ENCODE measurements at regions not wholly inside any gene's neighbourhood (a gene's known extent, or its start where the extent isn't known, plus 50 kb on each side); places are given as distances from the start of the nearest gene placed in this dataset.
"Not testable (repeated sequence)": the region's sequence is repeated elsewhere in the genome, so short reads cannot be mapped to it uniquely, and the experiment has no call there.

GRCh38 chr2:223297788-223298187 is 245.8 kb downstream of the KCNE4 start:
- no peaks in the 10 kb centered on the region for H3K36me3 ChIP-seq (ENCODE audit: insufficient read depth, low read length)
- no peaks in the 10 kb centered on the region for H3K9me3 ChIP-seq (ENCODE audit: low read length)
- no peak overlapping the region for H3K4me3 ChIP-seq (ENCODE audit: low read length)
- H3K4me1 ChIP-seq (ENCODE audit: insufficient read depth, low read length): no peaks in the 10 kb centered on the region
- H2AFZ ChIP-seq (ENCODE audit: low read depth, low read length): no peak overlapping the region
- H3K27me3 ChIP-seq (ENCODE audit: insufficient read depth, low read length): no peaks in the 10 kb centered on the region

GRCh38 chr2:223298329-223298728 is 246.3 kb downstream of the KCNE4 start:
- not testable (repeated sequence) for H3K4me1 ChIP-seq (ENCODE audit: insufficient read depth, low read length); H3K36me3 ChIP-seq (ENCODE audit: insufficient read depth, low read length); H3K27me3 ChIP-seq (ENCODE audit: insufficient read depth, low read length); H2AFZ ChIP-seq (ENCODE audit: low read depth, low read length); H3K9me3 ChIP-seq (ENCODE audit: low read length); H3K4me3 ChIP-seq (ENCODE audit: low read length)

GRCh38 chr2:223300326-223300725 is 248.3 kb downstream of the KCNE4 start:
- Histone ChIP-seq H3K4me3 (ENCODE audit: low read length) (no peak overlapping the region), H3K9me3 (ENCODE audit: low read length) (no peaks in the 10 kb centered on the region), H3K36me3 (ENCODE audit: insufficient read depth, low read length) (no peaks in the 10 kb centered on the region), H3K4me1 (ENCODE audit: insufficient read depth, low read length) (no peaks in the 10 kb centered on the region), H2AFZ (ENCODE audit: low read depth, low read length) (no peak overlapping the region), H3K27me3 (ENCODE audit: insufficient read depth, low read length) (no peaks in the 10 kb centered on the region)

- H3K4me1 ChIP-seq (ENCODE audit: insufficient read depth, low read length): no peaks in the 10 kb centered on the region
- H2AFZ ChIP-seq (ENCODE audit: low read depth, low read length): no peak overlapping the region
- H3K9me3 ChIP-seq (ENCODE audit: low read length): no peaks in the 10 kb centered on the region
- H3K27me3 ChIP-seq (ENCODE audit: insufficient read depth, low read length): no peaks in the 10 kb centered on the region
- no peaks in the 10 kb centered on the region for H3K36me3 ChIP-seq (ENCODE audit: insufficient read depth, low read length)
- H3K4me3 ChIP-seq (ENCODE audit: low read length): no peak overlapping the region
Measured at GRCh38 chr2:223306371-223306770, 254.4 kb downstream of the KCNE4 start.

GRCh38 chr2:223311889-223312680 is 260.1 kb downstream of the KCNE4 start:
- Histone ChIP-seq H3K4me3 (ENCODE audit: low read length) (no peak overlapping the region), H3K36me3 (ENCODE audit: insufficient read depth, low read length) (no peaks in the 10 kb centered on the region), H2AFZ (ENCODE audit: low read depth, low read length) (no peak overlapping the region), H3K27me3 (ENCODE audit: insufficient read depth, low read length) (no peaks in the 10 kb centered on the region), H3K4me1 (ENCODE audit: insufficient read depth, low read length) (no peaks in the 10 kb centered on the region), H3K9me3 (ENCODE audit: low read length) (no peaks in the 10 kb centered on the region)

GRCh38 chr2:223313101-223313500 is 261.1 kb downstream of the KCNE4 start:
- Histone ChIP-seq H3K4me1 (ENCODE audit: insufficient read depth, low read length) (no peaks in the 10 kb centered on the region), H3K9me3 (ENCODE audit: low read length) (no peaks in the 10 kb centered on the region), H3K36me3 (ENCODE audit: insufficient read depth, low read length) (no peaks in the 10 kb centered on the region), H3K27me3 (ENCODE audit: insufficient read depth, low read length) (no peaks in the 10 kb centered on the region), H3K4me3 (ENCODE audit: low read length) (no peak overlapping the region), H2AFZ (ENCODE audit: low read depth, low read length) (no peak overlapping the region)

GRCh38 chr2:223314811-223315210 is 262.8 kb downstream of the KCNE4 start:
- Histone ChIP-seq H3K27me3 (ENCODE audit: insufficient read depth, low read length) (no peaks in the 10 kb centered on the region), H3K4me1 (ENCODE audit: insufficient read depth, low read length) (no peaks in the 10 kb centered on the region), H3K9me3 (ENCODE audit: low read length) (no peaks in the 10 kb centered on the region), H2AFZ (ENCODE audit: low read depth, low read length) (no peak overlapping the region), H3K36me3 (ENCODE audit: insufficient read depth, low read length) (no peaks in the 10 kb centered on the region), H3K4me3 (ENCODE audit: low read length) (no peak overlapping the region)

GRCh38 chr2:223315813-223316212 is 263.8 kb downstream of the KCNE4 start:
- H2AFZ ChIP-seq (ENCODE audit: low read depth, low read length): no peak overlapping the region
- no peaks in the 10 kb centered on the region for H3K36me3 ChIP-seq (ENCODE audit: insufficient read depth, low read length)
- H3K4me3 ChIP-seq (ENCODE audit: low read length): no peak overlapping the region
- no peaks in the 10 kb centered on the region for H3K27me3 ChIP-seq (ENCODE audit: insufficient read depth, low read length)
- no peaks in the 10 kb centered on the region for H3K9me3 ChIP-seq (ENCODE audit: low read length)
- H3K4me1 ChIP-seq (ENCODE audit: insufficient read depth, low read length): no peaks in the 10 kb centered on the region

- Histone ChIP-seq H3K36me3 (ENCODE audit: insufficient read depth, low read length) (no peaks in the 10 kb centered on the region), H3K27me3 (ENCODE audit: insufficient read depth, low read length) (no peaks in the 10 kb centered on the region), H3K9me3 (ENCODE audit: low read length) (no peaks in the 10 kb centered on the region)
Measured at GRCh38 chr2:223316342-223316741, 264.4 kb downstream of the KCNE4 start.

GRCh38 chr2:223319601-223320000 is 267.6 kb downstream of the KCNE4 start:
- no peak overlapping the region for H3K4me3 ChIP-seq (ENCODE audit: low read length)
- no peaks in the 10 kb centered on the region for H3K36me3 ChIP-seq (ENCODE audit: insufficient read depth, low read length)
- no peaks in the 10 kb centered on the region for H3K4me1 ChIP-seq (ENCODE audit: insufficient read depth, low read length)
- no peaks in the 10 kb centered on the region for H3K9me3 ChIP-seq (ENCODE audit: low read length)
- no peaks in the 10 kb centered on the region for H3K27me3 ChIP-seq (ENCODE audit: insufficient read depth, low read length)
- H2AFZ ChIP-seq (ENCODE audit: low read depth, low read length): no peak overlapping the region

More at GRCh38 chr2:223316342-223316741, 264.4 kb downstream of the KCNE4 start:
- Histone ChIP-seq H3K4me1 (ENCODE audit: insufficient read depth, low read length) (no peaks in the 10 kb centered on the region), H2AFZ (ENCODE audit: low read depth, low read length) (no peak overlapping the region), H3K4me3 (ENCODE audit: low read length) (no peak overlapping the region)

GRCh38 chr2:223324402-223324801 is 272.4 kb downstream of the KCNE4 start:
- Histone ChIP-seq H3K4me1 (ENCODE audit: insufficient read depth, low read length) (no peaks in the 10 kb centered on the region), H2AFZ (ENCODE audit: low read depth, low read length) (no peak overlapping the region), H3K4me3 (ENCODE audit: low read length) (no peak overlapping the region), H3K36me3 (ENCODE audit: insufficient read depth, low read length) (no peaks in the 10 kb centered on the region), H3K9me3 (ENCODE audit: low read length) (no peaks in the 10 kb centered on the region), H3K27me3 (ENCODE audit: insufficient read depth, low read length) (no peaks in the 10 kb centered on the region)

GRCh38 chr2:223328578-223328977 is 273.6 kb downstream of the SCG2 start:
- Histone ChIP-seq H3K4me1 (ENCODE audit: insufficient read depth, low read length) (peaks cover 3% of the 10 kb centered on the region), H3K4me3 (ENCODE audit: low read length) (no peak overlapping the region), H3K9me3 (ENCODE audit: low read length) (no peaks in the 10 kb centered on the region), H3K36me3 (ENCODE audit: insufficient read depth, low read length) (no peaks in the 10 kb centered on the region), H2AFZ (ENCODE audit: low read depth, low read length) (no peak overlapping the region), H3K27me3 (ENCODE audit: insufficient read depth, low read length) (no peaks in the 10 kb centered on the region)

GRCh38 chr2:223330747-223331146 is 271.4 kb downstream of the SCG2 start:
- H3K4me1 ChIP-seq (ENCODE audit: insufficient read depth, low read length); H3K9me3 ChIP-seq (ENCODE audit: low read length); H3K27me3 ChIP-seq (ENCODE audit: insufficient read depth, low read length); H3K4me3 ChIP-seq (ENCODE audit: low read length); H3K36me3 ChIP-seq (ENCODE audit: insufficient read depth, low read length): not testable (repeated sequence)
- peak overlapping the region; percentile 30 for H2AFZ ChIP-seq (ENCODE audit: low read depth, low read length)

- no peaks in the 10 kb centered on the region for H3K4me1 ChIP-seq (ENCODE audit: insufficient read depth, low read length)
- no peaks in the 10 kb centered on the region for H3K36me3 ChIP-seq (ENCODE audit: insufficient read depth, low read length)
- H3K4me3 ChIP-seq (ENCODE audit: low read length): no peak overlapping the region
- H3K27me3 ChIP-seq (ENCODE audit: insufficient read depth, low read length): no peaks in the 10 kb centered on the region
- H2AFZ ChIP-seq (ENCODE audit: low read depth, low read length): no peak overlapping the region
- H3K9me3 ChIP-seq (ENCODE audit: low read length): no peaks in the 10 kb centered on the region
Measured at GRCh38 chr2:223338016-223338415, 264.1 kb downstream of the SCG2 start.
